GM18517 (cell line): ENCODE measurements at regions not wholly inside any gene's neighbourhood (a gene's known extent, or its start where the extent isn't known, plus 50 kb on each side); places are given as distances from the start of the nearest gene placed in this dataset.
A peak's percentile ranks its signal among the peaks of the same experiment; 100 is the strongest.

Experiments
- ATAC-seq: cut with Tn5 transposase; IDR thresholded peaks from one replicate; pipeline ENCODE4 v1.9.1; 2021; ENCODE audit warnings: mild to moderate bottlenecking, moderate library complexity; ENCODE audit not compliant: unreplicated experiment

DNA sequence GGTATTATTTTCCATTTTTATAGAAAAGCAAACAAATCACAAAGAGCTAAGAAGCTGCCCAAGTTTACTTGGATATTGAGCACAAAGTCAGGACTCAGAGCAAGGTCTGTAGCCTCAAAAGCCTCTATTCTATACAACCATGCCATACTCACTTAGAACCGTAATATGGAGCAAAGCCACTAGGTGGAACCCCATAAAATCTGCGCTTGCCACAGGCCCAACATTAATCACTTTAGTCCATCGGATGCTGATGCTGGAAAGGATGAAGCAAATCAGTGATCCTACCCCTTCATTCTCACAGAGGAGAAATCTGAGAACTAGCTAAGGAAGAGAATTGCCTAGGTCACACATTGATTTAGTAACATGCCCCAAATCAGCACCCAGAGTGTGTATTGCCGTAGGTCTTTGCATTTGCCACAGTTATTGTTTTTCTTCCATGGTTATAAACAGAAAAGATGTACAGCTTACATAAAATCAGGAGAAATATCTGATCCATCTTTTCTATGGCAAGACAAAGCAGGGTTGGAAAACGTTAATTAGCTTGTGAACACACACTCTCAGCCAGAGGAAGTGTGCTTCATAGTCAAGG, 56.7 kb upstream of the RAB38 start:
- peak; percentile 75 for ATAC-seq

- ATAC-seq: no peak
Measured at GRCh38 chr11:88229303-88229702, 54.1 kb upstream of the RAB38 start.
